ENCODE measurements at regions not wholly inside any gene's neighbourhood (a gene's known extent, or its start where the extent isn't known, plus 50 kb on each side); places are given as distances from the start of the nearest gene placed in this dataset.

- no peaks in the 10 kb centered on the region for H3K27me3 Mint-ChIP-seq (ENCODE audit: insufficient read depth, low read depth, poor library complexity)
- no peaks in the 10 kb centered on the region for H3K36me3 ChIP-seq (ENCODE audit: insufficient read depth)
- H4K20me1 ChIP-seq (replicated peaks; ENCODE audit: insufficient read depth) = no peaks in the 10 kb centered on the region
- H3K9me2 ChIP-seq (ENCODE audit: insufficient read depth) = peaks cover 6% of the 10 kb centered on the region; the same call in 1 of the 2 replicates
- H3K4me3 Mint-ChIP-seq = no peak overlapping the region
- H3K4me1 ChIP-seq (ENCODE audit: insufficient read depth) = peaks cover 21% of the 10 kb centered on the region
- H3F3A ChIP-seq (replicated peaks; ENCODE audit: low read depth) = no peaks in the 10 kb centered on the region
- H3K9me3 Mint-ChIP-seq = no peaks in the 10 kb centered on the region; the same call in 2 of the 3 replicates
- H3K27me3 ChIP-seq (ENCODE audit: insufficient read depth) = no peaks in the 10 kb centered on the region
- H2AFZ ChIP-seq = no peak overlapping the region
- H3K4me3 ChIP-seq = no peak overlapping the region
- TF ChIP-seq ETS1 (IDR thresholded peaks at IDR 0.05) (no peak), NANOG (IDR thresholded peaks at IDR 0.05; ENCODE audit: borderline replicate concordance) (no peak), ZNF462 (CRISPR knock-in tag; IDR thresholded peaks at IDR 0.05) (no peak), CTCF (conservative IDR thresholded peaks at IDR 0.05; ENCODE audit: low read depth in 2 of 2) (no peak), CREB1 (CRISPR knock-in tag; IDR thresholded peaks at IDR 0.05; ENCODE audit: low read depth) (no peak), EZH2phosphoT487 (IDR thresholded peaks at IDR 0.05; ENCODE audit: unreplicated experiment) (no peak), EZH2 (IDR thresholded peaks at IDR 0.05; ENCODE audit: low read depth, unreplicated experiment) (no peak)
- TF ChIP-seq, protein P1, sequence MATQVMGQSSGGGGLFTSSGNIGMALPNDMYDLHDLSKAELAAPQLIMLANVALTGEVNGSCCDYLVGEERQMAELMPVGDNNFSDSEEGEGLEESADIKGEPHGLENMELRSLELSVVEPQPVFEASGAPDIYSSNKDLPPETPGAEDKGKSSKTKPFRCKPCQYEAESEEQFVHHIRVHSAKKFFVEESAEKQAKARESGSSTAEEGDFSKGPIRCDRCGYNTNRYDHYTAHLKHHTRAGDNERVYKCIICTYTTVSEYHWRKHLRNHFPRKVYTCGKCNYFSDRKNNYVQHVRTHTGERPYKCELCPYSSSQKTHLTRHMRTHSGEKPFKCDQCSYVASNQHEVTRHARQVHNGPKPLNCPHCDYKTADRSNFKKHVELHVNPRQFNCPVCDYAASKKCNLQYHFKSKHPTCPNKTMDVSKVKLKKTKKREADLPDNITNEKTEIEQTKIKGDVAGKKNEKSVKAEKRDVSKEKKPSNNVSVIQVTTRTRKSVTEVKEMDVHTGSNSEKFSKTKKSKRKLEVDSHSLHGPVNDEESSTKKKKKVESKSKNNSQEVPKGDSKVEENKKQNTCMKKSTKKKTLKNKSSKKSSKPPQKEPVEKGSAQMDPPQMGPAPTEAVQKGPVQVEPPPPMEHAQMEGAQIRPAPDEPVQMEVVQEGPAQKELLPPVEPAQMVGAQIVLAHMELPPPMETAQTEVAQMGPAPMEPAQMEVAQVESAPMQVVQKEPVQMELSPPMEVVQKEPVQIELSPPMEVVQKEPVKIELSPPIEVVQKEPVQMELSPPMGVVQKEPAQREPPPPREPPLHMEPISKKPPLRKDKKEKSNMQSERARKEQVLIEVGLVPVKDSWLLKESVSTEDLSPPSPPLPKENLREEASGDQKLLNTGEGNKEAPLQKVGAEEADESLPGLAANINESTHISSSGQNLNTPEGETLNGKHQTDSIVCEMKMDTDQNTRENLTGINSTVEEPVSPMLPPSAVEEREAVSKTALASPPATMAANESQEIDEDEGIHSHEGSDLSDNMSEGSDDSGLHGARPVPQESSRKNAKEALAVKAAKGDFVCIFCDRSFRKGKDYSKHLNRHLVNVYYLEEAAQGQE (IDR thresholded peaks at IDR 0.05; ENCODE audit: unreplicated experiment) = no peak
- no peak overlapping the region for H3K27ac ChIP-seq (ENCODE audit: low read depth)
- H3K4me2 ChIP-seq = no peak overlapping the region
- peak overlapping the region; percentile 13 for H3K27ac Mint-ChIP-seq
- H3K4me1 Mint-ChIP-seq = peaks cover 31% of the 10 kb centered on the region
- peaks cover 17% of the 10 kb centered on the region for H3K36me3 Mint-ChIP-seq (ENCODE audit: low read depth)
- no peaks in the 10 kb centered on the region for H3K79me2 ChIP-seq (replicated peaks; ENCODE audit: insufficient read depth)
- DNase-seq (ENCODE audit: low spot score) (no peak), ATAC-seq (no peak)
Measured at GRCh38 chr7:66869660-66870450, 51.2 kb upstream of the TMEM248 start.
